RWPE2 (cell line): ENCODE measurements at regions not wholly inside any gene's neighbourhood (a gene's known extent, or its start where the extent isn't known, plus 50 kb on each side); places are given as distances from the start of the nearest gene placed in this dataset.

Experiments used
- ATAC-seq: fragments of 200-7000 bp; cut with Tn5 transposase; 3 replicates; pipeline ENCODE4 v1.9.1; 2021; ENCODE audit warnings: low read depth
- DNase-seq: peaks from one replicate; pipeline ENCODE4 v3.0.0-alpha.2; 2020; ENCODE audit warnings: low spot score
- H3K27ac ChIP-seq: fragments of 450-650 bp; 2 replicates; pipeline ENCODE4 v1.5.1; 2017; ENCODE audit warnings: mild to moderate bottlenecking; ENCODE audit not compliant: poor library complexity, severe bottlenecking
- H3K27me3 ChIP-seq: fragments of 250-450 bp; sonication (Bioruptor Pico); 2 replicates; pipeline ENCODE4 v1.5.1; 2021; ENCODE audit warnings: mild to moderate bottlenecking, moderate library complexity; ENCODE audit not compliant: insufficient read depth, poor library complexity, severe bottlenecking
- H3K36me3 ChIP-seq: fragments of 250-450 bp; sonication (Bioruptor Pico); 2 replicates; pipeline ENCODE4 v1.5.1; 2020; ENCODE audit warnings: low read depth, mild to moderate bottlenecking, moderate library complexity
- H3K4me1 ChIP-seq: fragments of 250-450 bp; sonication (Bioruptor Pico); 2 replicates; pipeline ENCODE4 v1.5.1; 2021; ENCODE audit warnings: mild to moderate bottlenecking, moderate library complexity; ENCODE audit not compliant: insufficient read depth, poor library complexity, severe bottlenecking
- H3K4me3 ChIP-seq: fragments of 250-450 bp; sonication (Bioruptor Pico); 2 replicates; pipeline ENCODE4 v1.5.1; 2021; ENCODE audit warnings: mild to moderate bottlenecking, moderate library complexity; ENCODE audit not compliant: severe bottlenecking
- H3K9me3 ChIP-seq: fragments of 250-450 bp; sonication (Bioruptor Pico); 2 replicates; pipeline ENCODE4 v1.5.1; 2021; ENCODE audit warnings: mild to moderate bottlenecking, moderate library complexity; ENCODE audit not compliant: severe bottlenecking
- CTCF ChIP-seq: fragments of 450-650 bp; IDR thresholded peaks from one replicate; pipeline ENCODE4 v1.5.1; 2017; ENCODE audit warnings: mild to moderate bottlenecking, moderate library complexity; ENCODE audit not compliant: poor library complexity, severe bottlenecking

GRCh38 chr17:70498631-70499030 is 329.3 kb downstream of the KCNJ2 start:
- no peak overlapping the region for H3K27ac ChIP-seq
- ATAC-seq (no peak), DNase-seq (no peak)
- no peak for TF ChIP-seq CTCF
- H3K4me3 ChIP-seq: no peak overlapping the region
- H3K27me3 ChIP-seq: peaks cover 15% of the 10 kb centered on the region
- H3K9me3 ChIP-seq: no peaks in the 10 kb centered on the region
- no peaks in the 10 kb centered on the region for H3K36me3 ChIP-seq
- no peaks in the 10 kb centered on the region for H3K4me1 ChIP-seq

GRCh38 chr17:70499067-70499786 is 329.9 kb downstream of the KCNJ2 start:
- no peak for ATAC-seq
- no peak for DNase-seq
- no peaks in the 10 kb centered on the region for H3K36me3 ChIP-seq

GRCh38 chr17:70503449-70503848 is 334.1 kb downstream of the KCNJ2 start:
- H3K9me3 ChIP-seq: no peaks in the 10 kb centered on the region
- H3K36me3 ChIP-seq: no peaks in the 10 kb centered on the region
- no peak overlapping the region for H3K27ac ChIP-seq
- no peak for ATAC-seq
- no peak for TF ChIP-seq CTCF
- no peaks in the 10 kb centered on the region for H3K4me1 ChIP-seq
- no peak for DNase-seq
- H3K27me3 ChIP-seq: peaks cover 10% of the 10 kb centered on the region
- no peak overlapping the region for H3K4me3 ChIP-seq

More at GRCh38 chr17:70499067-70499786, 329.9 kb downstream of the KCNJ2 start:
- Histone ChIP-seq H3K4me1 (no peaks in the 10 kb centered on the region), H3K27ac (no peak overlapping the region), H3K27me3 (peaks cover 15% of the 10 kb centered on the region), H3K9me3 (no peaks in the 10 kb centered on the region), H3K4me3 (no peak overlapping the region)
- TF ChIP-seq CTCF: no peak

DNA sequence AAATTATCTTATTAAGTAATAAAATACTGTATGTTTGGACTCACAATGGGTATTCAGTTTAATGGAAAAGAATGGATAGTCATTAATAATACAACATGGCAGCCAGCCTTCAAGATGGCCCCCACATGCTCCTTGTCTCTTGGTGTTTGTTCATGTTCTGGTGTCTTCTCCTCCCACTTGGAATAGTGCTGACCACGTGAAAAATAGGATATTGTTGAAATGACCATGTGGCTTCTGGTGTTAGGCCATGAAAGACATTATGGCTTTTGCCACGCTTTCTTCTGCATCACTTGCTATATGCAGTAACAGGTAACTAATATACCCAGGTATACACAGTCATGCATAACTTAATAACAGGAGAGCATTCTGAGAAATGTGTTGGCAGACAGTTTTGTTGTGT is 341.0 kb downstream of the KCNJ2 start:
- no peak overlapping the region for H3K4me3 ChIP-seq
- no peaks in the 10 kb centered on the region for H3K36me3 ChIP-seq
- ATAC-seq (no peak), DNase-seq (no peak)
- H3K9me3 ChIP-seq: no peaks in the 10 kb centered on the region
- no peak overlapping the region for H3K27ac ChIP-seq
- peaks cover 6% of the 10 kb centered on the region for H3K27me3 ChIP-seq
- no peaks in the 10 kb centered on the region for H3K4me1 ChIP-seq
- TF ChIP-seq CTCF: no peak

DNA sequence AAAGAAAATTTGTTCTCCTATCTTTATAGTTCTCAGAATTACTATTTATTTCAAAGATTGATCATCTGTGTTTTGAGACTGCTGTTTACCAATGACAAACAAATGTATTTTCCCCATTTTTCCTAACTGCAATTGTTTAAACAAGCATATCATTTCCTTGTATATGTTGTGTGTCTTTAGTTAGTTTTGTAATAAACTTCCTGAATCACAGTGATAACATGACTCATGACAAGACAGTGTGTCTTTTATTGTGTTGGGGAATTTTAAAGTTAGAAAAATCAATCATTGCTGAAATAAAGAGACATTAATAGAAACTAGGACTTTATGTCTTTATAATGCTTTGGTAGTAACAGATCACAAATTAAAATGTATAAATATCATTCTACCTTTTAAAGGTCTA is 348.5 kb downstream of the KCNJ2 start:
- DNase-seq (no peak), ATAC-seq (no peak)
- H3K36me3 ChIP-seq: no peaks in the 10 kb centered on the region
- H3K9me3 ChIP-seq: no peaks in the 10 kb centered on the region
- no peak overlapping the region for H3K4me3 ChIP-seq
- H3K27ac ChIP-seq: no peak overlapping the region
- H3K4me1 ChIP-seq: no peaks in the 10 kb centered on the region
- TF ChIP-seq CTCF: no peak
- H3K27me3 ChIP-seq: no peaks in the 10 kb centered on the region
